Neural cell (in vitro differentiated cells): ENCODE measurements at regions not wholly inside any gene's neighbourhood (a gene's known extent, or its start where the extent isn't known, plus 50 kb on each side); places are given as distances from the start of the nearest gene placed in this dataset.

ENCODE experiments used
- H2AFZ ChIP-seq: fragments of 200-600, 300-800 bp; sonication (generic), shearing (Covaris generic); 2 replicates; pipeline ENCODE4 v1.6.0; 2014; ENCODE audit warnings: low read depth, mild to moderate bottlenecking, antibody characterized with exemption, low read length, moderate library complexity
- H3F3A ChIP-seq: fragments of 200-600 bp; shearing (Covaris generic); 2 replicates; pipeline ENCODE4 v1.6.1; 2016; ENCODE audit warnings: mild to moderate bottlenecking, moderate library complexity, mixed read lengths, antibody characterized with exemption, low read length; ENCODE audit not compliant: insufficient read depth, poor library complexity, severe bottlenecking
- H3K27ac ChIP-seq: fragments of 200-600, 300-800 bp; sonication (generic), shearing (Covaris generic); 2 replicates; pipeline ENCODE4 v1.5.1; 2014; ENCODE audit warnings: mild to moderate bottlenecking, low read length, moderate library complexity
- H3K27me3 ChIP-seq: fragments of 300-800, 200-600 bp; sonication (generic), shearing (Covaris generic); 2 replicates; pipeline ENCODE4 v1.6.0; 2014; ENCODE audit warnings: mild to moderate bottlenecking, low read depth, low read length, moderate library complexity; ENCODE audit not compliant: insufficient read depth
- H3K36me3 ChIP-seq: fragments of 300-800, 200-600 bp; sonication (generic), shearing (Covaris generic); 2 replicates; pipeline ENCODE4 v1.5.1; 2014; ENCODE audit warnings: mild to moderate bottlenecking, antibody characterized with exemption, low read length, moderate library complexity; ENCODE audit not compliant: insufficient read depth
- H3K4me2 ChIP-seq: fragments of 300-800, 200-600 bp; sonication (generic), shearing (Covaris generic); 2 replicates; pipeline ENCODE4 v1.6.0; 2014; ENCODE audit warnings: mild to moderate bottlenecking, low read length
- H3K4me3 ChIP-seq: fragments of 300-800, 200-600 bp; sonication (generic), shearing (Covaris generic); 2 replicates; pipeline ENCODE4 v1.5.1; 2014; ENCODE audit warnings: mild to moderate bottlenecking, low read length, moderate library complexity
- H3K79me2 ChIP-seq: fragments of 200-600 bp; shearing (Covaris generic); replicated peaks from 2 replicates; pipeline ENCODE4 v1.6.0; 2014; ENCODE audit warnings: mild to moderate bottlenecking, low read length, moderate library complexity; ENCODE audit not compliant: insufficient read depth
- H3K9ac ChIP-seq: fragments of 300-800, 200-600 bp; sonication (generic), shearing (Covaris generic); 2 replicates; pipeline ENCODE4 v1.6.1; 2016; ENCODE audit warnings: mild to moderate bottlenecking, low read length, mixed read lengths
- H3K9me2 ChIP-seq: fragments of 200-600 bp; shearing (Covaris generic); 2 replicates; pipeline ENCODE4 v1.6.1; 2016; ENCODE audit warnings: mild to moderate bottlenecking, low read length, mixed read lengths; ENCODE audit not compliant: insufficient read depth
- H3K9me3 ChIP-seq: fragments of 200-600, 300-800 bp; sonication (generic), shearing (Covaris generic); 2 replicates; pipeline ENCODE4 v1.6.1; 2016; ENCODE audit warnings: mild to moderate bottlenecking, mixed run types, low read length, moderate library complexity, mixed read lengths
- H4K20me1 ChIP-seq: fragments of 200-600 bp; shearing (Covaris generic); 2 replicates; pipeline ENCODE4 v1.6.1; 2016; ENCODE audit warnings: mild to moderate bottlenecking, mixed run types; ENCODE audit not compliant: insufficient read depth
- CTCF ChIP-seq: fragments of 450-650 bp; IDR thresholded peaks from 2 replicates; pipeline ENCODE4 v1.5.1; 2014; ENCODE audit warnings: antibody characterized with exemption, mild to moderate bottlenecking, moderate library complexity; ENCODE audit not compliant: poor library complexity, severe bottlenecking
- EP300 ChIP-seq: fragments of 450-650 bp; conservative IDR thresholded peaks from 2 replicates; pipeline ENCODE4 v1.6.1; 2014; ENCODE audit warnings: antibody characterized with exemption, mild to moderate bottlenecking, moderate library complexity; ENCODE audit not compliant: poor library complexity, severe bottlenecking
- EZH2 ChIP-seq: fragments of 200-600, 300-800 bp; shearing (Covaris generic), sonication (generic); IDR thresholded peaks from 2 replicates; pipeline ENCODE4 v1.6.1; 2014; ENCODE audit warnings: antibody characterized with exemption, low read length, borderline replicate concordance, mild to moderate bottlenecking; ENCODE audit not compliant: insufficient read depth, poor library complexity, severe bottlenecking
- MXI1 ChIP-seq: fragments of 450-650 bp; conservative IDR thresholded peaks from 2 replicates; pipeline ENCODE4 v1.6.1; 2014; ENCODE audit warnings: antibody characterized with exemption, mild to moderate bottlenecking; ENCODE audit not compliant: poor library complexity, severe bottlenecking
- POLR2AphosphoS5 ChIP-seq: IDR thresholded peaks from 2 replicates; pipeline ENCODE4 v1.6.1; 2012
- RAD21 ChIP-seq: fragments of 450-650 bp; conservative IDR thresholded peaks from 2 replicates; pipeline ENCODE4 v1.6.1; 2014; ENCODE audit warnings: antibody characterized with exemption, mild to moderate bottlenecking, moderate library complexity
- SMC3 ChIP-seq: fragments of 450-650 bp; conservative IDR thresholded peaks from 2 replicates; pipeline ENCODE4 v1.6.1; 2014; ENCODE audit warnings: antibody characterized with exemption, mild to moderate bottlenecking, moderate library complexity; ENCODE audit not compliant: poor library complexity
- TAF1 ChIP-seq: IDR thresholded peaks from 2 replicates; pipeline ENCODE4 v1.6.1; 2012; ENCODE audit warnings: low read depth
- TF ChIP-seq, protein P1 (sequence below): IDR thresholded peaks from 2 replicates; pipeline ENCODE4 v1.6.1; 2012; ENCODE audit warnings: borderline replicate concordance

- TF ChIP-seq EP300 (no peak), EZH2 (no peak), RAD21 (no peak), TAF1 (no peak), POLR2AphosphoS5 (no peak), SMC3 (no peak), CTCF (no peak), MXI1 (no peak)
- TF ChIP-seq, protein P1, sequence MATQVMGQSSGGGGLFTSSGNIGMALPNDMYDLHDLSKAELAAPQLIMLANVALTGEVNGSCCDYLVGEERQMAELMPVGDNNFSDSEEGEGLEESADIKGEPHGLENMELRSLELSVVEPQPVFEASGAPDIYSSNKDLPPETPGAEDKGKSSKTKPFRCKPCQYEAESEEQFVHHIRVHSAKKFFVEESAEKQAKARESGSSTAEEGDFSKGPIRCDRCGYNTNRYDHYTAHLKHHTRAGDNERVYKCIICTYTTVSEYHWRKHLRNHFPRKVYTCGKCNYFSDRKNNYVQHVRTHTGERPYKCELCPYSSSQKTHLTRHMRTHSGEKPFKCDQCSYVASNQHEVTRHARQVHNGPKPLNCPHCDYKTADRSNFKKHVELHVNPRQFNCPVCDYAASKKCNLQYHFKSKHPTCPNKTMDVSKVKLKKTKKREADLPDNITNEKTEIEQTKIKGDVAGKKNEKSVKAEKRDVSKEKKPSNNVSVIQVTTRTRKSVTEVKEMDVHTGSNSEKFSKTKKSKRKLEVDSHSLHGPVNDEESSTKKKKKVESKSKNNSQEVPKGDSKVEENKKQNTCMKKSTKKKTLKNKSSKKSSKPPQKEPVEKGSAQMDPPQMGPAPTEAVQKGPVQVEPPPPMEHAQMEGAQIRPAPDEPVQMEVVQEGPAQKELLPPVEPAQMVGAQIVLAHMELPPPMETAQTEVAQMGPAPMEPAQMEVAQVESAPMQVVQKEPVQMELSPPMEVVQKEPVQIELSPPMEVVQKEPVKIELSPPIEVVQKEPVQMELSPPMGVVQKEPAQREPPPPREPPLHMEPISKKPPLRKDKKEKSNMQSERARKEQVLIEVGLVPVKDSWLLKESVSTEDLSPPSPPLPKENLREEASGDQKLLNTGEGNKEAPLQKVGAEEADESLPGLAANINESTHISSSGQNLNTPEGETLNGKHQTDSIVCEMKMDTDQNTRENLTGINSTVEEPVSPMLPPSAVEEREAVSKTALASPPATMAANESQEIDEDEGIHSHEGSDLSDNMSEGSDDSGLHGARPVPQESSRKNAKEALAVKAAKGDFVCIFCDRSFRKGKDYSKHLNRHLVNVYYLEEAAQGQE: no peak
- no peaks in the 10 kb centered on the region for H3K27me3 ChIP-seq
- no peak overlapping the region for H3K9ac ChIP-seq
- H3K9me3 ChIP-seq: no peaks in the 10 kb centered on the region
- H3K36me3 ChIP-seq: no peaks in the 10 kb centered on the region
- no peak overlapping the region for H3K4me2 ChIP-seq
- no peaks in the 10 kb centered on the region for H3F3A ChIP-seq
- H3K79me2 ChIP-seq: no peaks in the 10 kb centered on the region
- H3K4me3 ChIP-seq: no peak overlapping the region
- no peaks in the 10 kb centered on the region for H4K20me1 ChIP-seq
- peak overlapping the region; percentile 71 for H3K27ac ChIP-seq
- no peak overlapping the region for H2AFZ ChIP-seq
- no peaks in the 10 kb centered on the region for H3K9me2 ChIP-seq
Measured at GRCh38 chr1:231107151-231107550, 54.7 kb upstream of the TRIM67 start.

- Histone ChIP-seq H4K20me1 (no peaks in the 10 kb centered on the region), H3F3A (no peaks in the 10 kb centered on the region), H3K36me3 (no peaks in the 10 kb centered on the region), H3K27me3 (no peaks in the 10 kb centered on the region), H3K79me2 (no peaks in the 10 kb centered on the region), H3K9me3 (no peaks in the 10 kb centered on the region), H2AFZ (peak overlapping the region; percentile 34), H3K9ac (peak overlapping the region; percentile 39), H3K4me2 (peak overlapping the region; percentile 46), H3K9me2 (no peaks in the 10 kb centered on the region), H3K4me3 (no peak overlapping the region), H3K27ac (peak overlapping the region; percentile 71)
- TF ChIP-seq POLR2AphosphoS5 (no peak), EP300 (peak; percentile 35)
Measured at GRCh38 chr1:231106347-231106746, 55.5 kb upstream of the TRIM67 start.

GRCh38 chr1:231104917-231105316, 56.9 kb upstream of the TRIM67 start:
- Histone ChIP-seq H3K9me2 (no peaks in the 10 kb centered on the region), H3K79me2 (no peaks in the 10 kb centered on the region), H3K27me3 (no peaks in the 10 kb centered on the region), H2AFZ (no peak overlapping the region), H4K20me1 (no peaks in the 10 kb centered on the region), H3K9me3 (no peaks in the 10 kb centered on the region), H3K27ac (no peak overlapping the region), H3K36me3 (no peaks in the 10 kb centered on the region), H3K9ac (no peak overlapping the region), H3F3A (no peaks in the 10 kb centered on the region), H3K4me3 (no peak overlapping the region), H3K4me2 (no peak overlapping the region)
- TF ChIP-seq TAF1 (no peak), POLR2AphosphoS5 (no peak), RAD21 (no peak), EZH2 (no peak), CTCF (no peak), MXI1 (no peak), SMC3 (no peak), EP300 (no peak)
- TF ChIP-seq, protein P1: no peak
